ENCODE measurements at regions not wholly inside any gene's neighbourhood (a gene's known extent, or its start where the extent isn't known, plus 50 kb on each side); places are given as distances from the start of the nearest gene placed in this dataset.

DNA sequence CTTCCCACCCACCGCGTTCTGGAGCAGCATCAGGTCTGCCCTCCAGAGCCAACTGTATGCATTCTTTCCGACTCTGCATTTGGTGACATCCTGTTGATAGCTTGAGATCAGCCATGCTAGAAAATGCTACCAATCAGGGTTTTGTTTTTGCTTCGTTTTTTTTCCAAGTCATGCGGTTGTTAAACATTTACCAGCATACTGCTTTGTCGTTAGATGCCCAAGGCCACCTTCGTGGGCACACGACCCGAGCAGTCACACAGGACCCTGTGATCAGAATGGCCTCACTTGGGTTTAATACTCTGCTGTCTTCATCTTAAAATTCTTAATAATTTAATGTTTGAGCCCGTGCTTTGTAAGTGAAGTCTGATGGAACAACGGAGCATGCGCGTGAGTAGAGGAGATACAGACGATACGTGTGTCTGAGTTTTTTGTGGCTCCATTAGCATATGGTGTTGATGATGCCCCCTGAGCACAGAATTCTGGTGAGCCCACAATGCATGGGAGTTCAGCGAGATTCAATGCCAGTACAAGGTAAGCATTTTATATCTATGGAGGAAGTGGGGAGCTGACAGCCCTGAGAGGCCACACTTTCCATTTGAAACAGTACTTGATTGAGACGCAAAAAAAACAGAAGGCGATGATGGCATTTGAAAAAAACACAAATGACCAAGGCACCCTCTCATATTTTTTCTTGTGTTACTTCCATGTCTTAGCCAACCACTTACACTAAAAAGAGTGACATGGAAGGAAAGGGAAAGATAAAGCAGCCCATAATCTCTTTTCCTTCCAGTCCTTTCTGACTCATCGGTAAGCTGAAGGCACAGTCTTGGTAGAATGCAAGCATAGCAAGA, 323.6 kb downstream of the BCOR start:
- no peaks in the 10 kb centered on the region for H3K27me3 ChIP-seq (ENCODE audit: control insufficient read depth, insufficient read depth, low read length)
- no peaks in the 10 kb centered on the region for H3K36me3 ChIP-seq (ENCODE audit: control insufficient read depth, insufficient read depth, low read length)
- H3K4me3 ChIP-seq (ENCODE audit: low read depth, low read length) = no peak overlapping the region
- CTCF ChIA-PET = no interaction called here
- TF ChIP-seq, protein P1, sequence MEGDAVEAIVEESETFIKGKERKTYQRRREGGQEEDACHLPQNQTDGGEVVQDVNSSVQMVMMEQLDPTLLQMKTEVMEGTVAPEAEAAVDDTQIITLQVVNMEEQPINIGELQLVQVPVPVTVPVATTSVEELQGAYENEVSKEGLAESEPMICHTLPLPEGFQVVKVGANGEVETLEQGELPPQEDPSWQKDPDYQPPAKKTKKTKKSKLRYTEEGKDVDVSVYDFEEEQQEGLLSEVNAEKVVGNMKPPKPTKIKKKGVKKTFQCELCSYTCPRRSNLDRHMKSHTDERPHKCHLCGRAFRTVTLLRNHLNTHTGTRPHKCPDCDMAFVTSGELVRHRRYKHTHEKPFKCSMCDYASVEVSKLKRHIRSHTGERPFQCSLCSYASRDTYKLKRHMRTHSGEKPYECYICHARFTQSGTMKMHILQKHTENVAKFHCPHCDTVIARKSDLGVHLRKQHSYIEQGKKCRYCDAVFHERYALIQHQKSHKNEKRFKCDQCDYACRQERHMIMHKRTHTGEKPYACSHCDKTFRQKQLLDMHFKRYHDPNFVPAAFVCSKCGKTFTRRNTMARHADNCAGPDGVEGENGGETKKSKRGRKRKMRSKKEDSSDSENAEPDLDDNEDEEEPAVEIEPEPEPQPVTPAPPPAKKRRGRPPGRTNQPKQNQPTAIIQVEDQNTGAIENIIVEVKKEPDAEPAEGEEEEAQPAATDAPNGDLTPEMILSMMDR (IDR thresholded peaks at IDR 0.05; ENCODE audit: insufficient read depth, low read depth, low read length) = no peak
- POLR2A ChIA-PET = no interaction called here
- no peak for DNase-seq (ENCODE audit: low read depth)

- DNase-seq (ENCODE audit: low read depth) = no peak
- Histone ChIP-seq H3K4me3 (ENCODE audit: low read depth, low read length) (no peak overlapping the region), H3K36me3 (ENCODE audit: control insufficient read depth, insufficient read depth, low read length) (no peaks in the 10 kb centered on the region), H3K27me3 (ENCODE audit: control insufficient read depth, insufficient read depth, low read length) (no peaks in the 10 kb centered on the region)
- POLR2A ChIA-PET = no interaction called here
- CTCF ChIA-PET = no interaction called here
- TF ChIP-seq, protein P1 (IDR thresholded peaks at IDR 0.05; ENCODE audit: insufficient read depth, low read depth, low read length) = no peak
Measured at GRCh38 chrX:39774774-39775328, 322.9 kb downstream of the BCOR start.

- ChIA-PET CTCF (interaction anchor here (0.6 kb wide), 1 partner anchor 170 kb away, joined by 4 read pairs; no protein-coding TSS in a partner anchor), POLR2A (no interaction called here)
- no peak for DNase-seq (ENCODE audit: low read depth)
- Histone ChIP-seq H3K4me3 (ENCODE audit: low read depth, low read length) (no peak overlapping the region), H3K36me3 (ENCODE audit: control insufficient read depth, insufficient read depth, low read length) (no peaks in the 10 kb centered on the region), H3K27me3 (ENCODE audit: control insufficient read depth, insufficient read depth, low read length) (no peaks in the 10 kb centered on the region)
- TF ChIP-seq, protein P1 (IDR thresholded peaks at IDR 0.05; ENCODE audit: insufficient read depth, low read depth, low read length) = no peak
Measured at GRCh38 chrX:39777623-39778025, 320.1 kb downstream of the BCOR start.

DNA sequence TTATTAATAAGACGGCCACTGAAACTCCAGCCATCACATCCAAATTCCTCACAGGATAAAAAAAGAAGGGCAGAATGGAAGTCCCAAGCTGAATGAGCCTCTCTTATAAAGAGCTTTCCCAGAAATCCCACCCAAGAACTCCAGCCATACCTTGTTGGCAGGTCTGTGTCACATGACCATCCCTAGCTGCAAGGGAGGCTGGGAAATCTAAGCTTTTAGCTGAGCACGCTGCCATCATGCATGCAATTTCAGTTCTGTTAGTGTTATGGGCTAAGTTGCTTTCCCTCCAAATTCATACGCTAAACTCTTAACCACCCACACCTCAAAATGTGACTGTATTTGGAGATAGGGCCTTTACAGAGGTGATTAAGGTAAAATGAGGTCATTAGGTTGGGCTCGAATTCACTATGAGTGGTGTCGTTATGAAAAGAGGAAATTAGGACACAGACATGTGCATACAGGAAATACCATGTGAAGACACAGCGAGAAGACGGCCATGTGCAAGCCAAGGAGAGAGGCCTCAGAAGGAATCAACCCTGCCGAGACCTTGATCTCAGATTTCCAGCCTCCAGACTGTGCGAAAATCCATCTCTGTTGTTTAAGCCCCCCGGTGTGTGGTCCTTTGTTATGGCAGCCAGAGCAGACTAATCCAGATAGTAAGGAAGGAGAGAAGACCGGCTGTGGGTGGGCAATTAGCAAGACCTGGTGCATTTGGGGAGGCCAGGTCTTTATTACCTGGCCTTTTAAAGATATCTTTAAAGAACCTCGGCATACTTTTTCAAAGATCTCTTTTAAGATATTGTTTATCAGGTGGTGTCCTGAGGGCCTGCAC, 317.6 kb downstream of the BCOR start:
- H3K4me3 ChIP-seq (ENCODE audit: low read depth, low read length) = no peak overlapping the region
- TF ChIP-seq, protein P1 (IDR thresholded peaks at IDR 0.05; ENCODE audit: insufficient read depth, low read depth, low read length) = no peak
- ChIA-PET POLR2A (no interaction called here), CTCF (no interaction called here)
- no peak for DNase-seq (ENCODE audit: low read depth)
- H3K27me3 ChIP-seq (ENCODE audit: control insufficient read depth, insufficient read depth, low read length) = no peaks in the 10 kb centered on the region
- no peaks in the 10 kb centered on the region for H3K36me3 ChIP-seq (ENCODE audit: control insufficient read depth, insufficient read depth, low read length)

DNA sequence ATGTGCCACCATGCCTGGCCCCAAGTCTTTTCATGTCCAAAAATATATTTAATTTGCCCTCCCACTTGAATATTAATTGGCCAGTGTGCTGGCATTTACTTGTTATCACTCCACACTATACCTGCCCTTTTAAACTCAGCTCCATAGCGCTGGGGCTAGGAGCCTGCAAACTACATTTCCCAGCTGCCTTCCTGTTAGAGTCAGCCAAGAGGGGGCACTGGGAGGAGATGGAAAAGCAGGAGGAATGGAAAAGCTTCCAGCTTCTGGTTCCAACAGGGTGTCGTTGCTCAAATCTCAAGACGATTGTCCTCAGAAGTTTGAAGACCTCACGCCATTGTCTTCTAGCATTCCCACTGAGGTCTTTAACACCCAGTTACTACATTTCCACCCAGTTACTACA, 315.5 kb downstream of the BCOR start:
- H3K36me3 ChIP-seq (ENCODE audit: control insufficient read depth, insufficient read depth, low read length) = no peaks in the 10 kb centered on the region
- no peak overlapping the region for H3K4me3 ChIP-seq (ENCODE audit: low read depth, low read length)
- no peaks in the 10 kb centered on the region for H3K27me3 ChIP-seq (ENCODE audit: control insufficient read depth, insufficient read depth, low read length)
- ChIA-PET CTCF (no interaction called here), POLR2A (no interaction called here)
- DNase-seq (ENCODE audit: low read depth) = no peak
- TF ChIP-seq, protein P1 (IDR thresholded peaks at IDR 0.05; ENCODE audit: insufficient read depth, low read depth, low read length) = no peak

Measured in BJ (cell line).